ENCODE measurements at regions not wholly inside any gene's neighbourhood (a gene's known extent, or its start where the extent isn't known, plus 50 kb on each side); places are given as distances from the start of the nearest gene placed in this dataset.

DNA sequence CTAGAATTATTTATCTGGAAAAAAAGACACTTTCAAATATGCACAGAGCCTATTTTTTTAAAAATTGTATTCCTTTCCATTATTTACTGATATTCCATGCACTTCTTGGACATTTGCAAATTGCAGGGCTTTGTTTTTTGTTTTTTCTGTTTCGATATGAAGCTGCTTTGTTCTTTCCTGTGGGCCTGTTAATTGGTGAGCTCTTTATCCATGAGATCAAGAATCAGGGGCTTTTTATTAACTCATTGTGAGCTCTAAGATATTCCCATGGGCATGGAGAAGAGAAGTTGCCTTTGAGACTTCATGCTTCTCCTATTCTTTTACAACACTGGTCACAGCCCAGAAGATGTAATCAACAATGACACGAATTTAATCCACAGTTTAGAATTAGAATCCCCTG, 145.1 kb downstream of the SAMD5 start:
- DNase-seq: no peak
- H3K36me3 Mint-ChIP-seq: no peaks in the 10 kb centered on the region
- no peaks in the 10 kb centered on the region for H3K27me3 Mint-ChIP-seq
- no peak for ATAC-seq (replicated peaks)
- H3K9me3 Mint-ChIP-seq: no peaks in the 10 kb centered on the region
- no peak overlapping the region for H3K27ac Mint-ChIP-seq
- no peak overlapping the region for H3K4me3 Mint-ChIP-seq
- no peaks in the 10 kb centered on the region for H3K4me1 Mint-ChIP-seq

DNA sequence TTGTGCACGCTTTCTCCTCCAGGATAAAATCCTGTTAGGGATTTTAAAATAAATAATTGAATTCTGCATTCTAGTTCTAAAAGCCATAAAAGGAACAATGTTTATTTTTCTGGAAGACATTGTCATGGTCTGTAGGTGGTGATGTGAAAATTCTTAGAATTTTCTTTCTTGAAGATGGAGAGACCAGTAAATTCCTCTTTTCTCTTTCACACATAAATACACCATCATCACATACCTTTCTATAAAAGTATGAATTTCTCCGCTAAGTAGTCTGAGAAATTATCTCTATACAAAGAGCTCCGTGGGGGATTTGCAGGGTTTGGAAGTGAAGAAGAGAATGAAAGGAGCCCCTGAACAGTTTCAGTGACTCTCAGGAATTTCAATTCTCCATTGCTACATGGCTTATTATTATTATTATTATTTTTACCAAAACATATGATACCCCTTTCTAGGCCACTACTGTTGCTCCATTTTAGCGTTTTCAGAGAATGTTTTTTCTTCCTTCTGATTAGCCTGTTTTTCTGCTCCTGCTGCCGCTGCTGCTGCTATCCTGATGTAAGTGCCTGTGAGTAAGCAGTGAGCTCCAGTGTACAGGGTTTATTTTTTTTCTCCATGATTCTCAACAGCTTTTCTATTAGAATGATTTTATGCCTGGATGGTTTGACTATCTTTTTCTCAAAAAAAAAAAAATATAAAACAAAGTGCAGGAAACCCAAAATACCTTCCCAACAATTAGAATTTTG, 145.8 kb downstream of the SAMD5 start:
- Mint-ChIP-seq H3K27me3 (no peaks in the 10 kb centered on the region), H3K4me3 (no peak overlapping the region), H3K27ac (no peak overlapping the region), H3K4me1 (no peaks in the 10 kb centered on the region), H3K9me3 (no peaks in the 10 kb centered on the region), H3K36me3 (no peaks in the 10 kb centered on the region)
- no peak for ATAC-seq (replicated peaks)
- no peak for DNase-seq

- Mint-ChIP-seq H3K36me3 (no peaks in the 10 kb centered on the region), H3K4me1 (no peaks in the 10 kb centered on the region), H3K27me3 (no peaks in the 10 kb centered on the region), H3K27ac (no peak overlapping the region), H3K4me3 (no peak overlapping the region), H3K9me3 (no peaks in the 10 kb centered on the region)
- DNase-seq (no peak), ATAC-seq (replicated peaks) (no peak)
Observed at GRCh38 chr6:147660334-147661311, 152.1 kb downstream of the SAMD5 start.

- no peak for DNase-seq
- no peak for ATAC-seq (replicated peaks)
- no peaks in the 10 kb centered on the region for H3K4me1 Mint-ChIP-seq
- H3K9me3 Mint-ChIP-seq: peaks cover 0 to 2% of the 10 kb centered on the region in 2 donors
- no peak overlapping the region for H3K27ac Mint-ChIP-seq
- H3K27me3 Mint-ChIP-seq: no peaks in the 10 kb centered on the region
- H3K4me3 Mint-ChIP-seq: no peak overlapping the region
- no peaks in the 10 kb centered on the region for H3K36me3 Mint-ChIP-seq
Observed at GRCh38 chr6:147662646-147663045, 154.2 kb downstream of the SAMD5 start.

DNA sequence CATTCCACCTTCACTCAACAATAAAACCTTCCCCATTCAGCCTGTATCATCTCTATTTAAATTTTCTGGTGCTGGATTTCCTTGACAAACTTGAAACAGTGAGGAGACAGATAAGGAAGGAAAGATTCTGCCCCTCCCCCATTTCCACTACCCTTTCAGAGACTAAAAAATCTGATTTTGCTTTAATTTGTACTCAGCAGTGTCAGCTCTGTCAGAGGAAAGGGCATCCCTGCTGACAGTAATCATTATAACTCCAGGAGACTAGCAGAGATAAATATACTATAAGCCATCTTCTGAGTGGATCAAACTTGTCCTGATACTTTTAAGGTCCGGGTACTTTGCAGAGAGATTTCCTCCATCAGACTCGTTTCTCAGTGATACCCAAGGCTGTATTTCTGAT, 155.6 kb downstream of the SAMD5 start:
- no peak overlapping the region for H3K27ac Mint-ChIP-seq
- no peak overlapping the region for H3K4me3 Mint-ChIP-seq
- ATAC-seq (replicated peaks) (no peak), DNase-seq (no peak)
- no peaks in the 10 kb centered on the region for H3K4me1 Mint-ChIP-seq
- no peaks in the 10 kb centered on the region for H3K36me3 Mint-ChIP-seq
- peaks cover 0 to 2% of the 10 kb centered on the region in 2 donors for H3K9me3 Mint-ChIP-seq
- no peaks in the 10 kb centered on the region for H3K27me3 Mint-ChIP-seq

DNA sequence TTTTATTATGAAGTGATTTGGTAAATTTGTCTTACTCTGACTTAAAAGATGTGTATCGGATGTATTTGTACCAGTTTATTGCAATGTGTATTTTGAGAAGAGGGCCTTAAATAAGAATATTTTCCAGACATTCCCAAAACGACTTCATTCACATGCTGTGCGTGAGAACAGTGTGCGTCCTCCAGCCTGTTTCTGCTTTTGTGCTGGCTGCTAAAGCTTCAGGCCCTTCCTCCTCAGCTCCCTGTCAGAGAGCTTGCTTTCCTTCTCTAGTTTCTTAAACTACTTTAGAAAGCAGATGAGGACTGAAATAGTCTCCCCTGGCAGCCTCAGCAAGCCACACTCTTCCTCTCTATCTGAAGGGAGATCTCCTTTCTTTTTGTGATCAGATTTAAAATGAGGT, 157.8 kb downstream of the SAMD5 start:
- Mint-ChIP-seq H3K4me1 (no peaks in the 10 kb centered on the region), H3K27ac (no peak overlapping the region), H3K36me3 (no peaks in the 10 kb centered on the region), H3K9me3 (peaks cover 5 to 7% of the 10 kb centered on the region in 2 donors), H3K4me3 (no peak overlapping the region), H3K27me3 (no peaks in the 10 kb centered on the region)
- no peak for DNase-seq
- no peak for ATAC-seq (replicated peaks)

- Mint-ChIP-seq H3K4me3 (no peak overlapping the region), H3K36me3 (no peaks in the 10 kb centered on the region), H3K4me1 (no peaks in the 10 kb centered on the region), H3K9me3 (peaks cover 5 to 7% of the 10 kb centered on the region in 2 donors), H3K27me3 (no peaks in the 10 kb centered on the region), H3K27ac (no peak overlapping the region)
- DNase-seq: no peak
- ATAC-seq (replicated peaks): no peak
Observed at GRCh38 chr6:147667082-147667481, 158.6 kb downstream of the SAMD5 start.

DNA sequence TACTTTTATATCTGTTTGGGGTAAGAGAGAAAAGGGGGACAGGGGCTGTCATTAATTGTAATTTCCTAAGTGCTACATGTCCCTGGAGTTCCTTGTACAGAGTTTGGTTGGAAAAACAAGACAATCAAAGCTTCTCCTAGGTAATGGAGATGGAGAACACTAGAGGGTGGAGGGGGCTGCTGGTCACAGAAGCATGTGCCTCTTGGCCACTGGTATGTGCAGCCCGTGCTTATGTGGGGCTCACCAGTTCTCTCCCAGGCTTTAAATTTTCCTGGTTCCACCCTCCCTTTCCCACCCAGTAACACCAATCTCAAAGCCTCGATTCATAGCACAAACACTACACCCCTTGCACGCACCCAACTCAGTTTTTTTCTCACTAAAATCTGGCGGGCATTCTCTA, 165.6 kb downstream of the SAMD5 start:
- ATAC-seq (replicated peaks) (no peak), DNase-seq (no peak)
- Mint-ChIP-seq H3K9me3 (peaks cover 3 to 13% of the 10 kb centered on the region in 2 donors), H3K36me3 (no peaks in the 10 kb centered on the region), H3K27me3 (peaks cover 0 to 4% of the 10 kb centered on the region in 2 donors), H3K4me1 (no peaks in the 10 kb centered on the region), H3K4me3 (no peak overlapping the region), H3K27ac (no peak overlapping the region)

GRCh38 chr6:147674794-147675193, 166.3 kb downstream of the SAMD5 start:
- DNase-seq (no peak), ATAC-seq (replicated peaks) (no peak)
- H3K36me3 Mint-ChIP-seq: no peaks in the 10 kb centered on the region
- no peak overlapping the region for H3K4me3 Mint-ChIP-seq
- H3K9me3 Mint-ChIP-seq: peaks cover under 1 to 13% of the 10 kb centered on the region in 2 donors
- no peak overlapping the region for H3K27ac Mint-ChIP-seq
- H3K27me3 Mint-ChIP-seq: peaks cover 0 to 4% of the 10 kb centered on the region in 2 donors
- H3K4me1 Mint-ChIP-seq: no peaks in the 10 kb centered on the region

DNA sequence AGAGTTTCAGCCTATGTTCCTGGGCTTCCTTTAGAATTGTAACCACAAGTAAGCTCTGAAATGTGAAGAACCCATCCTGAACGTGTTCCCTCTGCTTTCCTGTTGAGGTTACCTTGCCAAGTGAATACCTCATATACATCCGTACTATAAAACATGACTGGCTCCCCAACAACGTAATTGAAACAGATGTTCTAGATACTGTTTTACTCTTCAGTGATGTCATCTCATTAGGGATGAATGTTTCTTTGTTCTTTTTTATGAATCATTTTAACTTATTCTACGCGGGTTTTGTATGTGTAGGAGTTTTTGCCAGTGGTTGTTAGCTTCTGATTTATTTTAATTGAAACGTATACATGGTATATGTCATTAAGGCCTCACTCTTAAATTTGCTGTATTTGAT, 166.8 kb downstream of the SAMD5 start:
- no peak overlapping the region for H3K27ac Mint-ChIP-seq
- H3K4me1 Mint-ChIP-seq: no peaks in the 10 kb centered on the region
- ATAC-seq (replicated peaks) (no peak), DNase-seq (no peak)
- H3K9me3 Mint-ChIP-seq: peaks cover 0 to 13% of the 10 kb centered on the region in 2 donors
- no peaks in the 10 kb centered on the region for H3K36me3 Mint-ChIP-seq
- peaks cover 0 to 4% of the 10 kb centered on the region in 2 donors for H3K27me3 Mint-ChIP-seq
- H3K4me3 Mint-ChIP-seq: no peak overlapping the region

GRCh38 chr6:147676495-147677199, 168.2 kb downstream of the SAMD5 start:
- no peak for ATAC-seq (replicated peaks)
- Mint-ChIP-seq H3K27ac (no peak overlapping the region), H3K36me3 (no peaks in the 10 kb centered on the region), H3K27me3 (peaks cover 0 to 4% of the 10 kb centered on the region in 2 donors), H3K4me3 (no peak overlapping the region), H3K4me1 (no peaks in the 10 kb centered on the region), H3K9me3 (peaks cover 0 to 6% of the 10 kb centered on the region in 2 donors)
- no peak for DNase-seq

- DNase-seq (no peak), ATAC-seq (replicated peaks) (no peak)
- no peak overlapping the region for H3K4me3 Mint-ChIP-seq
- H3K4me1 Mint-ChIP-seq: no peaks in the 10 kb centered on the region
- H3K27ac Mint-ChIP-seq: no peak overlapping the region
- H3K27me3 Mint-ChIP-seq: peaks cover 0 to 4% of the 10 kb centered on the region in 2 donors
- H3K36me3 Mint-ChIP-seq: no peaks in the 10 kb centered on the region
- H3K9me3 Mint-ChIP-seq: peaks cover 0 to 6% of the 10 kb centered on the region in 2 donors
Observed at GRCh38 chr6:147677647-147678046, 169.2 kb downstream of the SAMD5 start.

DNA sequence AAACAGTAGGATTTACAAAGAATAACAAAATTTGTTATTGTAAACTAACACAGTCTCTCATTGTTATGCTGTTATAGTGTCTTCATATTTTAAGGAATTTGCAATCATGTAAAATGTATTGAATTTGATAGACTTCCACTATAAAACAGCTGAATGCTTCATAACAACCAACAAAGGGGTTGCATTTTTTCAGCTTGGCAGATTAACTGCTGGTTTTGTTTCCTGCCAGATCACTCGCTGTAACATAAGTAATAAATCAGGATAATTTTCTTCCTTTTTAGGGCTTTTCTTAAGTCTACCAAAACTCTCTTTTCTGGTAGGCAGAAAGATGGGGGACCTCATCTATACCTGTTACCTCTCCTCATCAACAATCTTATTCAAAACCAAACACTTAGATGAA, 169.8 kb downstream of the SAMD5 start:
- no peak overlapping the region for H3K27ac Mint-ChIP-seq
- H3K9me3 Mint-ChIP-seq: peaks cover 0 to 6% of the 10 kb centered on the region in 2 donors
- DNase-seq (no peak), ATAC-seq (replicated peaks) (no peak)
- peaks cover 0 to 4% of the 10 kb centered on the region in 2 donors for H3K27me3 Mint-ChIP-seq
- no peaks in the 10 kb centered on the region for H3K4me1 Mint-ChIP-seq
- no peaks in the 10 kb centered on the region for H3K36me3 Mint-ChIP-seq
- no peak overlapping the region for H3K4me3 Mint-ChIP-seq

DNA sequence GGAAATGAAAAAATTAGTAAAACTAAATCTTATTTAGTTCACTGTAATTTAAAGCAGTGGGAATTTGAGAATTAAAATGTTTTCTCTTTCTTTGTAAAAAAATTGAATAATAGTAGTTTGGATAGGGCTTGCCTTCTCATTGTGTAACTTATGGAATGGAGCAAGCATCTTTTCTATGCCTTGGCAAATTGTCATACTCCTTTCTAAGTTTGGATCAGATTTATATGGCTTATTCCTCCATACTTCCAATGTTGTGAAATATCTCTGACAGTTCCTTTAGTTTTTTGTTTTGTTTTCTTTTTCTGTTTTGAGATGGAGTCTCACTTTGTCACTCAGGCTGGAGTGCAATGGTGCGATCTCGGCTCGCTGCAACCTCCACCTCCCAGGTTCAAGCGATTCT, 176.4 kb downstream of the SAMD5 start:
- Mint-ChIP-seq H3K27me3 (no peaks in the 10 kb centered on the region), H3K4me1 (no peaks in the 10 kb centered on the region)
- ATAC-seq (replicated peaks): no peak

More for the DNA sequence above, 176.4 kb downstream of the SAMD5 start:
- Mint-ChIP-seq H3K27ac (no peak overlapping the region), H3K36me3 (no peaks in the 10 kb centered on the region), H3K9me3 (no peaks in the 10 kb centered on the region), H3K4me3 (no peak overlapping the region)
- DNase-seq: no peak
